PC-9 (cell line): ENCODE measurements at regions not wholly inside any gene's neighbourhood (a gene's known extent, or its start where the extent isn't known, plus 50 kb on each side); places are given as distances from the start of the nearest gene placed in this dataset.

Source experiments
- BruUV-seq: library from RNA; stranded (reverse); fragments of 400-500 nt; replicated peaks from 2 replicates; lab custom pipeline; 2021; lab: Mats Ljungman, UMichigan
- CTCF ChIA-PET: fragments of 300-600 bp; sonication (Branson Sonifier 250); formaldehyde crosslinking; loops from one replicate; lab custom pipeline; 2022; ENCODE audit warnings: antibody characterized with exemption; lab: Charles Lee
- POLR2A ChIA-PET: fragments of 300-600 bp; sonication (Branson Sonifier 250); formaldehyde crosslinking; loops from one replicate; lab custom pipeline; 2022; ENCODE audit warnings: antibody characterized with exemption; ENCODE audit not compliant: unreplicated experiment; lab: Charles Lee
- DNase-seq, 2 experiments: peaks; one replicate each; pipeline versions ENCODE4 v3.0.0 to v3.0.0-alpha.2; 2015 to 2022; ENCODE audit warnings: mixed read lengths in 1 of 2
- H2AFZ ChIP-seq: fragments of 200-600 bp; sonication (generic); 2 replicates; pipeline ENCODE4 v1.8.1; 2017; ENCODE audit warnings: antibody characterized with exemption
- H3F3A ChIP-seq: fragments of 200-600 bp; sonication (generic); 2 replicates; pipeline ENCODE4 v1.8.1; 2017; ENCODE audit warnings: antibody characterized with exemption, mild to moderate bottlenecking, low read depth; ENCODE audit not compliant: insufficient read depth
- H3K27ac ChIP-seq: fragments of 200-600 bp; sonication (generic); 2 replicates; pipeline ENCODE4 v1.6.1; 2016; ENCODE audit warnings: mixed run types
- H3K27me3 ChIP-seq: fragments of 200-600 bp; sonication (generic); 2 replicates; pipeline ENCODE4 v1.6.1; 2016; ENCODE audit warnings: low read depth, mixed run types; ENCODE audit not compliant: insufficient read depth
- H3K36me3 ChIP-seq: fragments of 200-600 bp; sonication (generic); 2 replicates; pipeline ENCODE4 v1.6.1; 2016; ENCODE audit warnings: low read depth, mixed run types
- H3K4me1 ChIP-seq: fragments of 200-600 bp; sonication (generic); replicated peaks from 2 replicates; pipeline ENCODE4 v1.6.1; 2016; ENCODE audit warnings: mixed run types; ENCODE audit not compliant: insufficient read depth
- H3K4me2 ChIP-seq: fragments of 200-600 bp; sonication (generic); 2 replicates; pipeline ENCODE4 v1.6.1; 2017; ENCODE audit warnings: mixed run types
- H3K4me3 ChIP-seq: fragments of 200-600 bp; sonication (generic); 2 replicates; pipeline ENCODE4 v1.6.1; 2016; ENCODE audit warnings: mixed run types
- H3K79me2 ChIP-seq: fragments of 200-600 bp; sonication (generic); 2 replicates; pipeline ENCODE4 v1.6.1; 2017; ENCODE audit warnings: low read depth, mixed run types
- H3K9me2 ChIP-seq: fragments of 200-600 bp; sonication (generic); 2 replicates; pipeline ENCODE4 v1.8.1; 2017; ENCODE audit warnings: mild to moderate bottlenecking; ENCODE audit not compliant: insufficient read depth
- H3K9me3 ChIP-seq: fragments of 200-600 bp; sonication (generic); 2 replicates; pipeline ENCODE4 v1.8.1; 2016; ENCODE audit warnings: low read depth; ENCODE audit not compliant: insufficient read depth
- H4K20me1 ChIP-seq: fragments of 200-600 bp; sonication (generic); 2 replicates; pipeline ENCODE4 v1.8.1; 2017; ENCODE audit not compliant: insufficient read depth
- EZH2 ChIP-seq: fragments of 200-600 bp; sonication (generic); IDR thresholded peaks from 2 replicates; pipeline ENCODE4 v1.8.0; 2017; ENCODE audit warnings: antibody characterized with exemption, low read depth
- intact Hi-C: fragments of 100-400 bp; cut with micrococcal nuclease; formaldehyde crosslinking; loops from one replicate; pipeline ENCODE4 v1.10.0; 2022; ENCODE audit not compliant: unreplicated experiment
- TF ChIP-seq, protein P1 (sequence below): fragments of 200-600 bp; sonication (generic); conservative IDR thresholded peaks from 2 replicates; pipeline ENCODE4 v1.6.1; 2017; ENCODE audit warnings: mixed run types, antibody characterized with exemption, mild to moderate bottlenecking, moderate library complexity

DNA sequence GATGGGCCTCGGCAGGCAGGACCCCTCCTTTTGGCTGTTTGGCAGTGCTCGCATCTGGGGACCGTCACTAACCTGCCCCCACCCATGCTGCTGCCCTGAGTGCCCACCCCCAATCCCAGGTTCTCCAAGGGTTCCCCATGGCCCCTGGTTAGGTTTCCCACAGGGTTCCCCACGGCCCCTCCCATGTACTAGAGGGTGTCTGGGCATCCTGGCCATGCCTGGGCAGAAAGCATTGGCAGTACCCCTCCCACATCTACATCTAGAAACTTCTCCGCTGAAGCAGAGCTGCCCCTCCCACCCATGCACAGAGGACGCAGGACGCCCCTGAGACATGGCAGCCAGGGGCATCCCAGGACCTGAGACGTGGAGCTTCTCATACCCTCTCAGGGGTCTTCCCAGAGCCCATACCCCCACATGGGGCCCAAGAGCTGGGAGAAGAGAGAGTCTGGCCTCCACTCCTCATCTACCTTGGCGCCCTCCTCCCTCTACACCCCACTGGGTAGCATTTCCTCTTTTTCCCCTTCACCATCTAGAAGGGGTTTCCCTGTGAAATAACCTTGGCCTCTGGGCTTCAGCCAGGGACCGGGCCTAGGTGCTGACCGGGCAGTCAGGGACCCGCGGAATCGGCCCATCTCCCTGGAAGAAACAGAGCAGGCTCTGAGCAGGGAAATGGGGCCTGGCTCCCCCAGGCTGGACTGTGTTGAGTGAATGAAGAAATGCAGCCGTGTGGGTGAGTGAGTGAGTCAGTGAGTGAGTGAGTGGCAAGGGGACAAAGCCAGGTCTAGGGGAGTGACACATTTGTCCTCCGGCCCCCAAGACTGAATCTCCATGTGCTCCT, 987.3 kb downstream of the BRD1 start:
- H3K9me3 ChIP-seq = no peaks in the 10 kb centered on the region
- H4K20me1 ChIP-seq = no peaks in the 10 kb centered on the region
- POLR2A ChIA-PET = no interaction called here
- intact Hi-C loops = no loop called here
- H3K79me2 ChIP-seq = no peaks in the 10 kb centered on the region
- H3K4me3 ChIP-seq = no peak overlapping the region
- peaks cover 90% of the 10 kb centered on the region for H3K27me3 ChIP-seq
- no peaks in the 10 kb centered on the region for H3K4me1 ChIP-seq
- H3K4me2 ChIP-seq = no peak overlapping the region
- no peak overlapping the region for H3K27ac ChIP-seq
- peaks cover 7% of the 10 kb centered on the region; the same call in 1 of the 2 replicates for H3F3A ChIP-seq
- H3K36me3 ChIP-seq = no peaks in the 10 kb centered on the region
- CTCF ChIA-PET = no interaction called here
- no peak for TF ChIP-seq EZH2
- TF ChIP-seq, protein P1, sequence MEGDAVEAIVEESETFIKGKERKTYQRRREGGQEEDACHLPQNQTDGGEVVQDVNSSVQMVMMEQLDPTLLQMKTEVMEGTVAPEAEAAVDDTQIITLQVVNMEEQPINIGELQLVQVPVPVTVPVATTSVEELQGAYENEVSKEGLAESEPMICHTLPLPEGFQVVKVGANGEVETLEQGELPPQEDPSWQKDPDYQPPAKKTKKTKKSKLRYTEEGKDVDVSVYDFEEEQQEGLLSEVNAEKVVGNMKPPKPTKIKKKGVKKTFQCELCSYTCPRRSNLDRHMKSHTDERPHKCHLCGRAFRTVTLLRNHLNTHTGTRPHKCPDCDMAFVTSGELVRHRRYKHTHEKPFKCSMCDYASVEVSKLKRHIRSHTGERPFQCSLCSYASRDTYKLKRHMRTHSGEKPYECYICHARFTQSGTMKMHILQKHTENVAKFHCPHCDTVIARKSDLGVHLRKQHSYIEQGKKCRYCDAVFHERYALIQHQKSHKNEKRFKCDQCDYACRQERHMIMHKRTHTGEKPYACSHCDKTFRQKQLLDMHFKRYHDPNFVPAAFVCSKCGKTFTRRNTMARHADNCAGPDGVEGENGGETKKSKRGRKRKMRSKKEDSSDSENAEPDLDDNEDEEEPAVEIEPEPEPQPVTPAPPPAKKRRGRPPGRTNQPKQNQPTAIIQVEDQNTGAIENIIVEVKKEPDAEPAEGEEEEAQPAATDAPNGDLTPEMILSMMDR = no peak
- DNase-seq = no peak
- no TSS peak for BruUV-seq
- H3K9me2 ChIP-seq = no peaks in the 10 kb centered on the region
- H2AFZ ChIP-seq = no peak overlapping the region

DNA sequence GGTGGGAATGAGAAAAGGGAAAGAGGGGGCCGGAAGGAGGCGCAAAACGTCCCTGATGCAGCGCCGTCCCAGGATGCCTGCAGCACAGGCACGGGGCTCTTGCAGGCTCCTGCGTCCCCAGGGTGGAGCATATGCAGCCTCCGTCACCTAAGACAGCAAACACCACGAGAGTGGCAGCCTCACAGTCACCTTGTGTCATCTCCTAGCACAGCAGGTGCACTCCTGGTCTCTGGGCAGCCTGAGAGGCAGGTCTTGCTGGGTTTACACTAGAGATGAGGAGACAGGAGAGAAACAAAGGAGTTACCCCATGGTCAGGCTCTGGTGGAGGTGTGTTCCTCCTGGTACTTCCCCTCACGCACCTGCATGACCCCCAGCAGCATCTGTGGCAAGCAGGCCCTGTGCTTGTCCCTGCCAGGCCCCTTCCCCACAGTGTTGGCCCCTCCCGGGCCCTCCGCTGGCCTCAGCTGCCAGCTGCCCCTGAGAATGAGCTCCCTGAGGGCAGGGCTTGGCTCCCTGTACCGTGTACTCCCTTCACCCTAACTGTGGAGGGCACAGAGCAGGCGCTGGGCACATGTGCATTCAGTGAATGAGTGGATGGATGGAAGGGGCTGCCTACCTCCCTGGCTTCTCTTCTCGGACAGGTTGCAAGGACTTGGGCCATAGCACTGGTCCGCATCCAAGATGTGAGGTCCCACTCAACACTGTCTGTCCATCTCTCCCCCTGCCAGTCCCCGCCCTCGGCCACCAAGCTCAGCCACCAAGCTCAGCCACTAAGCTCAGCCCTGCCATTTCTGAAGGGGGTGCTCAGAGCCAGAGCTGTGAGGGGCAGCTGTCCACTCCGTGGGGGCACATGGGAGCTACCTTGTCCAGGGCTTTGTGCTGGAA, 988.6 kb downstream of the BRD1 start:
- H3K4me3 ChIP-seq = no peak overlapping the region
- peaks cover 7% of the 10 kb centered on the region; the same call in 1 of the 2 replicates for H3F3A ChIP-seq
- TF ChIP-seq, protein P1 = no peak
- no peak for TF ChIP-seq EZH2
- DNase-seq = no peak
- H3K79me2 ChIP-seq = no peaks in the 10 kb centered on the region
- no peaks in the 10 kb centered on the region for H3K9me3 ChIP-seq
- H3K9me2 ChIP-seq = no peaks in the 10 kb centered on the region
- no peak overlapping the region for H2AFZ ChIP-seq
- no peaks in the 10 kb centered on the region for H3K4me1 ChIP-seq
- POLR2A ChIA-PET = interaction anchor here (0.5 kb wide), 1 partner anchor 19 kb away, joined by 19 read pairs; no protein-coding TSS in a partner anchor
- H3K36me3 ChIP-seq = no peaks in the 10 kb centered on the region
- CTCF ChIA-PET = no interaction called here
- intact Hi-C loops = no loop called here
- H3K27me3 ChIP-seq = peaks cover 90% of the 10 kb centered on the region
- no TSS peak for BruUV-seq
- H3K4me2 ChIP-seq = no peak overlapping the region
- H4K20me1 ChIP-seq = no peaks in the 10 kb centered on the region
- H3K27ac ChIP-seq = no peak overlapping the region

DNA sequence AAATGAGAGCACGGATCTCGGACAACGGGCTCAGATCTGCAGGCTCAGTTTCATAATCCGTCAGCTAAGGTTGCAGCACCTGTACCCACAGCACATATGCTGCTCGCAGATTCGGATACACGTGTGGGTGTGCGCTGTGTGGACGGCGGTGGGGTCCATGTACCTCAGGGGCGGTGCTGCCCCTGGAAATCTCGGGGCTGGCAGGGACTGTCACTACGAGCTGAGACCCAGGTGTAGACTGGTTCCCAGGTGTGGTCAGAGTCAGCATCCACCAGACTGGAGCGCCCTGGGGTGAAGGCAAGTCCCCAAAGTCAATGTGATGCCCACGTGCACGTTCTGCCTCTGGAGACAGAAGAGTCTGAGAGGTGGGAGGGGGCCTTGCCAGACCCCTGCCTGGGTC, 989.3 kb downstream of the BRD1 start:
- intact Hi-C loops = no loop called here
- no TSS peak for BruUV-seq
- POLR2A ChIA-PET = no interaction called here
- no peaks in the 10 kb centered on the region for H3K4me1 ChIP-seq
- no peak overlapping the region for H3K4me3 ChIP-seq
- peaks cover 90% of the 10 kb centered on the region for H3K27me3 ChIP-seq
- H3K9me2 ChIP-seq = no peaks in the 10 kb centered on the region
- no peak overlapping the region for H3K27ac ChIP-seq
- no peaks in the 10 kb centered on the region for H4K20me1 ChIP-seq
- no peak for TF ChIP-seq EZH2
- TF ChIP-seq, protein P1 = no peak
- H2AFZ ChIP-seq = no peak overlapping the region
- H3K9me3 ChIP-seq = no peaks in the 10 kb centered on the region
- DNase-seq = no peak
- H3K36me3 ChIP-seq = no peaks in the 10 kb centered on the region
- no peaks in the 10 kb centered on the region for H3K79me2 ChIP-seq
- no peak overlapping the region for H3K4me2 ChIP-seq
- peaks cover 7% of the 10 kb centered on the region; the same call in 1 of the 2 replicates for H3F3A ChIP-seq
- CTCF ChIA-PET = no interaction called here
